ENCODE measurements at regions not wholly inside any gene's neighbourhood (a gene's known extent, or its start where the extent isn't known, plus 50 kb on each side); places are given as distances from the start of the nearest gene placed in this dataset.

DNA sequence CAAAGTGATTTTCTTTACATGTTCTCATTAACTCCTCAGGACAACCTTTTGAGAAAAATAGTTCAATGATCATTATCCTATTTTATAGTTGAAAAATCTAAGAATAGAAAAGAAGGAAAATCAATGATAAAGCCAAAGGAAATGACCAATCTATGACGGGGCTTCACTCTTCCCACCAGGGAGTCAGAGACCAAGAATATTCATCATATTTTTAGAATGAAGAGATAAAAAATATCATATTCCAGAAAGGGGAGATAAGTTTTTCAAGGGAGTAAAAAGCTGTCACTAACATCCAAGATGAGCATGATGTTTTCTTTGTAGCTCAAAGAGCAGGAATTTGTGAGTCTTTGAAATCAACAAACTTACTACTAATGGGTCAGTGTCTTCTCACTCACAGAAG is 71.5 kb upstream of the LPP start:
- Mint-ChIP-seq H3K9me3 (ENCODE audit: unreplicated experiment) (peaks cover 14% of the 10 kb centered on the region), H3K36me3 (ENCODE audit: unreplicated experiment) (peaks cover 2% of the 10 kb centered on the region), H3K4me1 (ENCODE audit: unreplicated experiment) (peaks cover 8% of the 10 kb centered on the region), H3K4me3 (ENCODE audit: unreplicated experiment) (no peak overlapping the region), H3K27me3 (ENCODE audit: unreplicated experiment) (no peaks in the 10 kb centered on the region), H3K27ac (ENCODE audit: unreplicated experiment) (no peak overlapping the region)
- TF ChIP-seq, protein P1, sequence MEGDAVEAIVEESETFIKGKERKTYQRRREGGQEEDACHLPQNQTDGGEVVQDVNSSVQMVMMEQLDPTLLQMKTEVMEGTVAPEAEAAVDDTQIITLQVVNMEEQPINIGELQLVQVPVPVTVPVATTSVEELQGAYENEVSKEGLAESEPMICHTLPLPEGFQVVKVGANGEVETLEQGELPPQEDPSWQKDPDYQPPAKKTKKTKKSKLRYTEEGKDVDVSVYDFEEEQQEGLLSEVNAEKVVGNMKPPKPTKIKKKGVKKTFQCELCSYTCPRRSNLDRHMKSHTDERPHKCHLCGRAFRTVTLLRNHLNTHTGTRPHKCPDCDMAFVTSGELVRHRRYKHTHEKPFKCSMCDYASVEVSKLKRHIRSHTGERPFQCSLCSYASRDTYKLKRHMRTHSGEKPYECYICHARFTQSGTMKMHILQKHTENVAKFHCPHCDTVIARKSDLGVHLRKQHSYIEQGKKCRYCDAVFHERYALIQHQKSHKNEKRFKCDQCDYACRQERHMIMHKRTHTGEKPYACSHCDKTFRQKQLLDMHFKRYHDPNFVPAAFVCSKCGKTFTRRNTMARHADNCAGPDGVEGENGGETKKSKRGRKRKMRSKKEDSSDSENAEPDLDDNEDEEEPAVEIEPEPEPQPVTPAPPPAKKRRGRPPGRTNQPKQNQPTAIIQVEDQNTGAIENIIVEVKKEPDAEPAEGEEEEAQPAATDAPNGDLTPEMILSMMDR (IDR thresholded peaks at IDR 0.05), result no peak
- no peak for DNase-seq (ENCODE audit: extremely low spot score, unreplicated experiment)

DNA sequence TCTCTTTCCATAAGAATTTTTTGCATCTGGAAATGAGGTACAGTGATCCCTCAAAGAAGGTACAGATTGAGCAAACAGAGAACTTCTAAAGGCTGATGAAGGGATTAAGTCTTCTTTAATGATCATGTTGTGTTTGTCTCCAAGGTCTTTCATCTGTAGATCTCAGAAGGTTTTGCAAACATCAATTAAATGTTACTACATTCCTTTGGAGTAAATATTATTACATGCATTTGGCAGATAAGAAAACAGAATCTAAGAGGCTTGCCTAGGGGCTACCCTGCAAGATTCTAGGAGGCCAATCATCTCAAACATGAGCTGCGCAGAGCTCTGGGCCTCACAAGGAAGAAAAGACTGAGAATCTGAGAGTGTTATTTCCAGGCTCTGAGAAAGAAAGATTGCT is 70.9 kb upstream of the LPP start:
- Mint-ChIP-seq H3K4me3 (ENCODE audit: unreplicated experiment) (no peak overlapping the region), H3K27ac (ENCODE audit: unreplicated experiment) (no peak overlapping the region), H3K4me1 (ENCODE audit: unreplicated experiment) (peaks cover 8% of the 10 kb centered on the region), H3K9me3 (ENCODE audit: unreplicated experiment) (peaks cover 14% of the 10 kb centered on the region), H3K36me3 (ENCODE audit: unreplicated experiment) (peaks cover 2% of the 10 kb centered on the region), H3K27me3 (ENCODE audit: unreplicated experiment) (peaks cover 2% of the 10 kb centered on the region)
- no peak for DNase-seq (ENCODE audit: extremely low spot score, unreplicated experiment)
- TF ChIP-seq, protein P1 (IDR thresholded peaks at IDR 0.05), result no peak

DNA sequence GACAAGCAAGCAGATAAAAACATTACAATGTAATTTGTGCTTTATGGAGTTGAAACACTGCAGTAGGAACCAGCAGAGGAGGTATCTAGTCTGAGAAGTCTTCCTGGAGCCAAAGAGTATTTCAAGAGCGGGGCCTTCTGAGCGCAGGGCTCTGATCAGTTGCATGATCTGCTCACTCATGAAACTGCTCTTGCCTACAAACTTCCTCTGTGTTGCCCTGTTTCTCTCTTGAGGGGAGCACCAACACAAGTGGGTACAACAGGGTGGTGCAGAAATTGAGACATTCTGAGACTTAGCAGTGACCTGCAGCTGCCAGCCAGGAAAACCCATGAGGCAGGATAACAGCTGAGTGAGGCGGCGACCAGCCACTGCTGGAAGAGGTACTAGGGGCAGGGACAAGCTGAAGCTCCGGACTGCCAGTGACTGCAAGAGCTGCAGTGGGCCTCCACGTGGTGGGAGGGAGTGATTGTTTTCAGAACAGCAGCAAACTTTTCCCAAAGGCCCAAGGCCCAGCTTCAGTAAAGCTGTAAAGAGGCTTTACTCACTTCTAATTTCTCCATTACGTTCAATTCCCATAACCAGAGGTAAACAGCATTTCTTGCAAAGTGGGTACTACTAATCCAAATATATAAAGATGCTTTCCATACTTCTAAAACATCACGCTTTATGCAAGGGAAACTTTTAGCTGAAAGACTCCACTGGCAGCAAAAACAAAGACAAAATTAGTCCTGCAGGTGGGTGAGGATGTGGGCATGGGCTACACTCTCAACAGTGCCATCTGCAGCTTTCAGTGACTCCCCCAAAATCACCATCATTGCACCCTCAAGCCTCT is 69.0 kb upstream of the LPP start:
- H3K4me3 Mint-ChIP-seq (ENCODE audit: unreplicated experiment), result no peak overlapping the region
- no peak for DNase-seq (ENCODE audit: extremely low spot score, unreplicated experiment)
- H3K27me3 Mint-ChIP-seq (ENCODE audit: unreplicated experiment), result peaks cover 2% of the 10 kb centered on the region
- TF ChIP-seq, protein P1 (IDR thresholded peaks at IDR 0.05), result no peak
- H3K4me1 Mint-ChIP-seq (ENCODE audit: unreplicated experiment), result peaks cover 15% of the 10 kb centered on the region
- peaks cover 2% of the 10 kb centered on the region for H3K36me3 Mint-ChIP-seq (ENCODE audit: unreplicated experiment)
- H3K27ac Mint-ChIP-seq (ENCODE audit: unreplicated experiment), result no peak overlapping the region
- peaks cover 5% of the 10 kb centered on the region for H3K9me3 Mint-ChIP-seq (ENCODE audit: unreplicated experiment)

DNA sequence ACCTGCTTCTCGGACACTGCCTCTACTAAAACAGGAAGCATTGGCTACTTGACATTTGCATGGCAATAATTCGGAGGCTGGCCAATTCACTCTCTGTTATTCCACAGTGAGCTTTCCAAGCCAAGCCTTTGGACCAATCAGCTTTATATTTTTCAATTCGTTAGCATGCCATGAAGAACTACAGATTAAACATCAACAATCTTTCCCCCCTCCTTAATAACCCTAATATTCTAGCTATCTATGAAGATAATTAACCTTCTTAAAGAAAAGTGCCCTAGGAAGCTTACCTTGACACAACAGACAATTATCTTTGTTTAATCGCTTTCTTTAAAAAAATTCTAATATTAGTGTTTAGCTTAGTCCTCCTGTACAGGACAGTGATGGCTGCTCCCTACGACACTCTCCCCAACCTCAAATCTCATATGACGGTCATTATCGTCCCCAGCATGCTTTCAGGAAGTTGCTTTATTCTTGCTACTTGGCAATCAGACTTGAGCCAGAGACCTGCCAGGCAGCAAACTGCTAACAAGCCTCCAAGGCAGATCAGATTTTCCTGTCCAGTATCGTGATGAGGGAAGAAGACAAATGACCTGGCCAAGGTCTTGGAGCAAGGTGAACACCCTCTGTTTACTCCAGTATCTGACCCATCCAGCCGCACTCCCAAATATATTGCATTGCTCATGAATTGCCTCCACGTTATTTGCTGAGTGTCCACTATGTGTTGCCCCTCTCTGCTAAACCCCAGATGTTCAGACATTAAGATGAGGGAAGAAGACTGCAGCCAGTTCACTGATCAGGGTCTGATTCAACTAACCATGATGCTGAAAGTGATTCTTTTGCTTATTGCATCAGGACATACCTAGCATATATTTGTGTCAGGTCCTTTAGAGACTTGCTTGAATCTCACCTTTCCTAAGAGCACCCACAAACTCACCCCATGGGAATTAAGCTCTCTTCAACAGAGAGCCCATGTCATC is 68.1 kb upstream of the LPP start:
- Mint-ChIP-seq H3K4me3 (ENCODE audit: unreplicated experiment) (no peak overlapping the region), H3K27ac (ENCODE audit: unreplicated experiment) (no peak overlapping the region), H3K4me1 (ENCODE audit: unreplicated experiment) (peaks cover 16% of the 10 kb centered on the region), H3K27me3 (ENCODE audit: unreplicated experiment) (peaks cover 2% of the 10 kb centered on the region), H3K9me3 (ENCODE audit: unreplicated experiment) (no peaks in the 10 kb centered on the region), H3K36me3 (ENCODE audit: unreplicated experiment) (peaks cover 2% of the 10 kb centered on the region)
- TF ChIP-seq, protein P1 (IDR thresholded peaks at IDR 0.05), result no peak
- DNase-seq (ENCODE audit: extremely low spot score, unreplicated experiment), result no peak

Measured in osteocyte (in vitro differentiated cells).